K562 (cell line): ENCODE measurements at regions not wholly inside any gene's neighbourhood (a gene's known extent, or its start where the extent isn't known, plus 50 kb on each side); places are given as distances from the start of the nearest gene placed in this dataset.

Experiments
- ATAC-seq: fragments of 200-7000 bp; cut with Tn5 transposase; 3 replicates; pipeline ENCODE4 v1.9.1; 2020; ENCODE audit warnings: moderate library complexity
- BruUV-seq: library from RNA; stranded (reverse); fragments of 400-500 nt; replicated peaks from 2 replicates; lab custom pipeline; 2021; lab: Mats Ljungman, UMichigan
- CTCF ChIA-PET: fragments of 300-600 bp; formaldehyde crosslinking; extraction: SDS; loops from one replicate; lab custom pipeline; 2021; ENCODE audit warnings: low intra/inter-chr PET ratio; lab: Yijun Ruan, JAX
- POLR2A ChIA-PET: fragments of 300-600, 350-650 bp; sonication (Branson Sonifier 250); formaldehyde crosslinking; extraction: SDS; loops from one replicate; lab custom pipeline; 2021; ENCODE audit warnings: antibody characterized with exemption, inconsistent platforms; lab: Yijun Ruan, JAX
- DNase-seq, 4 experiments: peaks; one replicate each; pipeline versions ENCODE4 v3.0.0 to v3.0.0-alpha.2; 2011 to 2018; ENCODE audit warnings: low spot score in 3 of 4, mixed read lengths in 3 of 4; ENCODE audit errors: extremely low read depth in 1 of 4
- FAIRE-seq: peaks from 2 replicates; lab custom pipeline; 2011; peaks lifted over from hg19 to GRCh38; lab: Jason Lieb, UNC
- H2AFZ ChIP-seq: 2 replicates; pipeline ENCODE4 v1.6.0; 2011; ENCODE audit warnings: low read depth, low read length, control low read depth, inconsistent platforms
- H3K27ac ChIP-seq: fragments of 200-600 bp; 3 replicates; pipeline ENCODE4 v1.8.0; 2011; ENCODE audit warnings: low read depth, mild to moderate bottlenecking, control low read depth, inconsistent platforms, low read length, moderate library complexity, mixed read lengths; ENCODE audit errors: extremely low read depth
- H3K27me3 ChIP-seq, 2 experiments: fragments of 300-600 bp in 1 of 2; 2 replicates in 1 of 2; 3 replicates in 1 of 2; pipeline versions ENCODE4 v1.6.0 to v1.8.0; 2011; ENCODE audit warnings: inconsistent platforms in 2 of 2, low read length in 2 of 2, mild to moderate bottlenecking in 1 of 2, mixed read lengths in 1 of 2, moderate library complexity in 1 of 2; ENCODE audit not compliant: control insufficient read depth in 2 of 2, insufficient read depth in 2 of 2
- H3K36me3 ChIP-seq: fragments of 300-600 bp; 3 replicates; pipeline ENCODE4 v1.8.0; 2011; ENCODE audit warnings: mild to moderate bottlenecking, low read length, inconsistent platforms; ENCODE audit not compliant: control insufficient read depth, insufficient read depth
- H3K4me1 ChIP-seq, 2 experiments: fragments of 200-600 bp in 1 of 2; replicated peaks in 1 of 2; 2 replicates in 1 of 2; 3 replicates in 1 of 2; pipeline versions ENCODE4 v1.5.1 to v1.8.0; 2011; ENCODE audit warnings: inconsistent platforms in 2 of 2, low read length in 2 of 2, mild to moderate bottlenecking in 1 of 2, mixed read lengths in 1 of 2, moderate library complexity in 1 of 2; ENCODE audit not compliant: control insufficient read depth in 2 of 2, insufficient read depth in 2 of 2
- H3K4me2 ChIP-seq: 2 replicates; pipeline ENCODE4 v1.6.1; 2011; ENCODE audit warnings: low read length, control low read depth, inconsistent platforms, mixed read lengths; ENCODE audit not compliant: insufficient read depth
- H3K4me3 ChIP-seq: fragments of 200-600 bp; sonication (generic), shearing (Covaris generic); 2 replicates; pipeline ENCODE4 v1.5.1; 2016; ENCODE audit warnings: control low read depth, inconsistent platforms
- H3K79me2 ChIP-seq: fragments of 200-600 bp; 3 replicates; pipeline ENCODE4 v1.8.0; 2011; ENCODE audit warnings: low read length, inconsistent platforms; ENCODE audit not compliant: control insufficient read depth, insufficient read depth
- H3K9ac ChIP-seq, 2 experiments: 2 replicates each; pipeline versions ENCODE4 v1.6.0 to v1.6.1; 2011; ENCODE audit warnings: low read depth in 2 of 2, low read length in 2 of 2, control low read depth in 1 of 2, inconsistent platforms in 1 of 2, mild to moderate bottlenecking in 1 of 2, mixed read lengths in 1 of 2; ENCODE audit not compliant: insufficient read depth in 1 of 2
- H3K9me1 ChIP-seq: one replicate; pipeline ENCODE4 v1.6.0; 2011; ENCODE audit warnings: inconsistent platforms, mild to moderate bottlenecking, low read length, moderate library complexity; ENCODE audit not compliant: control insufficient read depth, insufficient read depth
- H3K9me3 ChIP-seq: replicated peaks from 2 replicates; pipeline ENCODE4 v1.5.1; 2011; ENCODE audit warnings: low read depth, low read length, inconsistent platforms; ENCODE audit not compliant: control insufficient read depth, insufficient read depth
- H4K20me1 ChIP-seq: replicated peaks from 2 replicates; pipeline ENCODE4 v1.6.1; 2011; ENCODE audit warnings: low read length, inconsistent platforms, mixed read lengths; ENCODE audit not compliant: control insufficient read depth, insufficient read depth
- CBFA2T3 ChIP-seq: fragments of 450-650 bp; IDR thresholded peaks from 2 replicates; pipeline ENCODE4 v1.6.1; 2017
- CBX3 ChIP-seq, 2 experiments: IDR thresholded peaks; 1 replicate in 1 of 2; 2 replicates in 1 of 2; pipeline ENCODE4 v1.6.1; 2012; ENCODE audit warnings: inconsistent platforms in 2 of 2, low read length in 2 of 2, borderline replicate concordance in 1 of 2, control low read depth in 1 of 2
- FOXM1 ChIP-seq, 2 experiments: fragments of 450-650 bp in 1 of 2; sonication (generic) in 1 of 2; formaldehyde crosslinking in 1 of 2; IDR thresholded peaks; 2 replicates each; pipeline versions ENCODE4 v1.6.1 to v1.9.0; 2017 to 2022; ENCODE audit warnings: low read depth in 2 of 2, mild to moderate bottlenecking in 2 of 2, missing genetic modification reagents in 1 of 2, moderate library complexity in 1 of 2
- FUS ChIP-seq: fragments of 200-400 bp; formaldehyde crosslinking; optimal IDR thresholded peaks from 2 replicates; pipeline ENCODE3; 2017; ENCODE audit warnings: low read depth, low read length
- HCFC1 ChIP-seq: IDR thresholded peaks from 2 replicates; pipeline ENCODE4 v1.6.1; 2012; ENCODE audit warnings: low read depth, low read length, improper control_type of control experiment
- HNRNPK ChIP-seq: fragments of 200-400 bp; formaldehyde crosslinking; IDR thresholded peaks from one replicate; pipeline ENCODE4 v1.6.1; 2018; ENCODE audit warnings: mild to moderate bottlenecking, low read depth, low read length; ENCODE audit not compliant: poor library complexity, severe bottlenecking
- PHF8 ChIP-seq: fragments of 200-600 bp; sonication (generic); IDR thresholded peaks from 2 replicates; pipeline ENCODE4 v1.6.1; 2012; ENCODE audit warnings: mixed run types, mild to moderate bottlenecking, inconsistent platforms, low read length, moderate library complexity, borderline replicate concordance
- RBM39 ChIP-seq: fragments of 200-400 bp; formaldehyde crosslinking; optimal IDR thresholded peaks from 2 replicates; pipeline ENCODE3; 2018; ENCODE audit warnings: low read depth, low read length
- RFX7 ChIP-seq: fragments of 250-450 bp; sonication (Bioruptor Pico); IDR thresholded peaks from 2 replicates; pipeline ENCODE4 v1.5.1; 2021; ENCODE audit warnings: mild to moderate bottlenecking
- THRA ChIP-seq: fragments of 450-650 bp; IDR thresholded peaks from 2 replicates; pipeline ENCODE4 v1.6.1; 2017; ENCODE audit warnings: mild to moderate bottlenecking, moderate library complexity
- XRCC5 ChIP-seq: fragments of 200-400 bp; formaldehyde crosslinking; IDR thresholded peaks from 2 replicates; pipeline ENCODE4 v1.6.1; 2017; ENCODE audit warnings: low read depth, mild to moderate bottlenecking, low read length
- ZNF197 ChIP-seq: fragments of 200-800 bp; sonication (Bioruptor generic); IDR thresholded peaks from 2 replicates; pipeline ENCODE4 v1.6.1; 2016; ENCODE audit warnings: low read depth, missing genetic modification characterization, missing compliant biosample characterization
- ZNF444 ChIP-seq: fragments of 250-450 bp; sonication (Bioruptor Pico); IDR thresholded peaks from 2 replicates; pipeline ENCODE4 v1.4.0; 2020; ENCODE audit warnings: mild to moderate bottlenecking, moderate library complexity
- ZNF584 ChIP-seq: fragments of 200-800 bp; sonication (Bioruptor generic); IDR thresholded peaks from 2 replicates; pipeline ENCODE4 v1.6.1; 2016; ENCODE audit warnings: low read depth, mild to moderate bottlenecking, missing genetic modification characterization, missing compliant biosample characterization
- ZNF695 ChIP-seq: fragments of 450-650 bp; formaldehyde crosslinking; IDR thresholded peaks from 2 replicates; pipeline ENCODE4 v1.4.0; 2020; ENCODE audit warnings: mild to moderate bottlenecking, moderate library complexity
- WGBS: fragments of 100-300 bp; shearing (Covaris generic); methylation state at CpG from one replicate; pipeline ENCODE4 v1.1.6; 2016; ENCODE audit warnings: low coverage, mixed read lengths; ENCODE audit not compliant: insufficient coverage; ENCODE audit errors: missing lambda C conversion rate; 5-methylcytosine and 5-hydroxymethylcytosine counted together
- in situ Hi-C: fragments of 300-500 bp; cut with MboI; formaldehyde crosslinking; loops from 4 replicates; pipeline ENCODE4 v1.15.0; 2018; ENCODE audit warnings: inconsistent platforms, mixed read lengths
- intact Hi-C: fragments of 100-400 bp; cut with micrococcal nuclease; formaldehyde crosslinking; loops from 2 replicates; pipeline ENCODE4 v1.14.2; 2022
- TF ChIP-seq, protein P1 (sequence below): fragments of 250-450 bp; sonication (Bioruptor Pico); IDR thresholded peaks from 2 replicates; pipeline ENCODE4 v1.6.1; 2021; ENCODE audit warnings: mild to moderate bottlenecking

DNA sequence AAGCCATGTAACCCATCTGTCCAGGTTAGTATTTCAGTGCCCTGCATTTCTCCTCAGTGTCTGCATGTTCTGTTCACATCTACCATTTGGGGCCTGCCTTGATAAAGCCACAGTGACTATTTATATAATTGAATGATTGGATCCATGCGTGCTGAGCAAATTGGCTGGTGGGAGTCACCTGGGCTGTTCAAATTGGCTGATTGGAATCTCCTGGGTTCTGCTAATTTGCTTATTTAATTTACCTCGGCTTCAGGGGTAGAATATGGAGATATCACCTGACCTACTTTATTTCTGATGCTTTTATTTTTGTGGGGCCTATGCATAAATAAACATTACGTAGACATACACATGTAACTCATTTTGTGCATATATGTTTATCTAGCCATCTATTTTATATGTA lies 167.7 kb downstream of the ZNF486 start:
- CTCF ChIA-PET: no interaction called here

GRCh38 chr19:20333508-20333907 lies 166.5 kb downstream of the ZNF486 start:
- in situ Hi-C loops: no loop called here
- Histone ChIP-seq H3K79me2 (no peaks in the 10 kb centered on the region), H3K4me2 (no peak overlapping the region), H3K9ac (no peak overlapping the region), H3K4me3 (no peak overlapping the region), H3K9me3 (no peaks in the 10 kb centered on the region; the same call in 1 of the 2 replicates), H3K4me1 (no peaks in the 10 kb centered on the region), H4K20me1 (no peaks in the 10 kb centered on the region), H3K27ac (no peak overlapping the region), H3K9me1 (no peaks in the 10 kb centered on the region), H2AFZ (no peak overlapping the region), H3K36me3 (no peaks in the 10 kb centered on the region), H3K27me3 (no peaks in the 10 kb centered on the region)
- ChIA-PET CTCF (no interaction called here), POLR2A (no interaction called here)
- DNase-seq (no peak), FAIRE-seq (no peak), ATAC-seq (no peak)
- no TSS peak for BruUV-seq
- intact Hi-C loops: no loop called here
- 0% methylated on average over 1 of the region's 1 CpG for WGBS
- TF ChIP-seq THRA (no peak), ZNF695 (CRISPR knock-in tag) (no peak), PHF8 (no peak), ZNF444 (CRISPR knock-in tag) (no peak), ZNF584 (CRISPR knock-in tag) (no peak), RFX7 (CRISPR knock-in tag) (no peak)

More for the DNA sequence above, 167.7 kb downstream of the ZNF486 start:
- Histone ChIP-seq H3K9me3 (no peaks in the 10 kb centered on the region; the same call in 1 of the 2 replicates), H3K36me3 (no peaks in the 10 kb centered on the region), H2AFZ (no peak overlapping the region), H4K20me1 (no peaks in the 10 kb centered on the region), H3K27ac (no peak overlapping the region), H3K4me3 (no peak overlapping the region), H3K9me1 (no peaks in the 10 kb centered on the region), H3K9ac (no peak overlapping the region), H3K27me3 (no peaks in the 10 kb centered on the region), H3K4me2 (no peak overlapping the region), H3K79me2 (no peaks in the 10 kb centered on the region), H3K4me1 (no peaks in the 10 kb centered on the region)
- BruUV-seq: no TSS peak
- WGBS: 2% methylated on average over 3 of the region's 3 CpGs
- no peak for DNase-seq
- intact Hi-C loops: no loop called here
- TF ChIP-seq FOXM1 (IDR thresholded peaks at IDR 0.05; ENCODE audit: low read depth): no peak
- no peak for TF ChIP-seq FOXM1 (CRISPR knock-in tag; IDR thresholded peaks at IDR 0.05; ENCODE audit: low read depth)
- TF ChIP-seq RBM39: no peak
- TF ChIP-seq HCFC1: no peak
- TF ChIP-seq XRCC5: no peak
- no peak for TF ChIP-seq FUS
- no peak for TF ChIP-seq CBFA2T3
- no peak for TF ChIP-seq CBX3 (IDR thresholded peaks at IDR 0.05; ENCODE audit: borderline replicate concordance in 1 of 2, low read length in 2 of 2)
- TF ChIP-seq HNRNPK: no peak
- TF ChIP-seq ZNF197 (CRISPR knock-in tag): no peak
- TF ChIP-seq, protein P1, sequence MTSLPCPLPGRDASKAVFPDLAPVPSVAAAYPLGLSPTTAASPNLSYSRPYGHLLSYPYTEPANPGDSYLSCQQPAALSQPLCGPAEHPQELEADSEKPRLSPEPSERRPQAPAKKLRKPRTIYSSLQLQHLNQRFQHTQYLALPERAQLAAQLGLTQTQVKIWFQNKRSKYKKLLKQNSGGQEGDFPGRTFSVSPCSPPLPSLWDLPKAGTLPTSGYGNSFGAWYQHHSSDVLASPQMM (CRISPR knock-in tag): no peak
- no peak for ATAC-seq
- in situ Hi-C loops: no loop called here
- POLR2A ChIA-PET: no interaction called here
- FAIRE-seq: no peak
